Natural killer cell (primary cell): ENCODE measurements at regions not wholly inside any gene's neighbourhood (a gene's known extent, or its start where the extent isn't known, plus 50 kb on each side); places are given as distances from the start of the nearest gene placed in this dataset.

ENCODE experiments used
- ATAC-seq, 3 donors: fragments of 150-1000 bp in 2 of 3; fragments of 200-7000 bp in 1 of 3; cut with Tn5 transposase; 1 replicate in 1 of 3; 2 replicates in 2 of 3; pipeline ENCODE4 v1.10.0; 2021; ENCODE audit warnings: mild to moderate bottlenecking in 2 of 3, moderate library complexity in 2 of 3
- DNase-seq, 2 donors: peaks; one replicate each; pipeline versions ENCODE4 v3.0.0 to v3.0.0-alpha.2; 2013 to 2021; ENCODE audit warnings: mixed read lengths in 1 of 2
- H3K27ac ChIP-seq: one replicate; pipeline ENCODE4 v1.5.1; 2013; ENCODE audit warnings: mild to moderate bottlenecking, low read length
- H3K27me3 ChIP-seq: one replicate; pipeline ENCODE4 v1.6.1; 2013; ENCODE audit warnings: low read length; ENCODE audit not compliant: control insufficient read depth, insufficient read depth
- H3K36me3 ChIP-seq: one replicate; pipeline ENCODE4 v1.6.1; 2013; ENCODE audit warnings: low read length; ENCODE audit not compliant: control insufficient read depth, insufficient read depth
- H3K4me1 ChIP-seq: one replicate; pipeline ENCODE4 v1.6.1; 2013; ENCODE audit warnings: low read length; ENCODE audit not compliant: control insufficient read depth, insufficient read depth
- H3K4me3 ChIP-seq: one replicate; pipeline ENCODE4 v1.5.1; 2013; ENCODE audit warnings: low read length
- H3K9me3 ChIP-seq: one replicate; pipeline ENCODE4 v1.6.1; 2013; ENCODE audit warnings: low read length; ENCODE audit not compliant: control insufficient read depth, insufficient read depth
- H3K27ac Mint-ChIP-seq, 2 donors: one replicate each; pipeline ENCODE4 v1.8.0; 2022; ENCODE audit warnings: mild to moderate bottlenecking in 2 of 2, mixed read lengths in 2 of 2, moderate library complexity in 1 of 2
- H3K27me3 Mint-ChIP-seq, 2 donors: one replicate each; pipeline ENCODE4 v1.8.0; 2022; ENCODE audit warnings: low read depth in 2 of 2, mixed read lengths in 2 of 2
- H3K36me3 Mint-ChIP-seq: one replicate; pipeline ENCODE4 v1.8.0; 2022; ENCODE audit warnings: mixed read lengths
- H3K4me1 Mint-ChIP-seq, 2 donors: one replicate each; pipeline ENCODE4 v1.8.0; 2022; ENCODE audit warnings: mixed read lengths in 2 of 2
- H3K4me3 Mint-ChIP-seq: one replicate; pipeline ENCODE4 v1.8.0; 2022; ENCODE audit warnings: mild to moderate bottlenecking, moderate library complexity, mixed read lengths
- H3K9me3 Mint-ChIP-seq, 2 donors: one replicate each; pipeline ENCODE4 v1.8.0; 2022; ENCODE audit warnings: mixed read lengths in 2 of 2
- WGBS: methylation state at CpG from one replicate; pipeline ENCODE4 v1.1.7; 2013; ENCODE audit warnings: missing lambda C conversion rate; ENCODE audit not compliant: insufficient coverage; 5-methylcytosine and 5-hydroxymethylcytosine counted together
- intact Hi-C: fragments of 100-400 bp; cut with micrococcal nuclease; formaldehyde crosslinking; loops from one replicate; pipeline ENCODE4 v1.14.2; 2022
- TF ChIP-seq, protein P1 (sequence below): fragments of 200-600 bp; IDR thresholded peaks from one replicate; pipeline ENCODE4 v1.8.0; 2022; ENCODE audit warnings: antibody characterized with exemption

DNA sequence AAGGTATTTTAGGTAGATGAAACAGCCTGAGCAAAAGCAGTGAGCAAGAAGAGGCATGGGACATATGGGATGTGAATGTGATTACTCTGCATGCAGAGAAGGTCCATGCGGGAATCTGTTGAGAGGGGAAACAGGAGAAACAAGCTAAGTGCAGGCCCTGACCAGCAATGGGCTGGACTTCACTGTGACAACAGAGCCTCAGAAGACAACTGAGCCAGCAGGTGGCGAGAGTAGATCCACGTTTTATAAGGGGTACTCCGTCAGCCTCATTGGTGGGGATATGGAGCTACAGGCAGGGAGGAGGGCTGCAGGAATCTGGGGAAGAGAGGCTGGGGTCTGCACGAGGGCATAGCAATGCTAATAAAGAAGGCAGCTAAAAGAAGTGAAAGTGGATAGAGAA, 405.9 kb upstream of the LMCD1 start:
- Mint-ChIP-seq H3K27ac (no peak overlapping the region), H3K27me3 (peaks cover 0 to 4% of the 10 kb centered on the region in 2 donors), H3K36me3 (no peaks in the 10 kb centered on the region), H3K4me1 (no peaks in the 10 kb centered on the region), H3K4me3 (no peak overlapping the region), H3K9me3 (no peaks in the 10 kb centered on the region)
- DNase-seq, result no peak
- no peaks in the 10 kb centered on the region for H3K36me3 ChIP-seq
- H3K27ac ChIP-seq, result no peak overlapping the region
- TF ChIP-seq, protein P1, sequence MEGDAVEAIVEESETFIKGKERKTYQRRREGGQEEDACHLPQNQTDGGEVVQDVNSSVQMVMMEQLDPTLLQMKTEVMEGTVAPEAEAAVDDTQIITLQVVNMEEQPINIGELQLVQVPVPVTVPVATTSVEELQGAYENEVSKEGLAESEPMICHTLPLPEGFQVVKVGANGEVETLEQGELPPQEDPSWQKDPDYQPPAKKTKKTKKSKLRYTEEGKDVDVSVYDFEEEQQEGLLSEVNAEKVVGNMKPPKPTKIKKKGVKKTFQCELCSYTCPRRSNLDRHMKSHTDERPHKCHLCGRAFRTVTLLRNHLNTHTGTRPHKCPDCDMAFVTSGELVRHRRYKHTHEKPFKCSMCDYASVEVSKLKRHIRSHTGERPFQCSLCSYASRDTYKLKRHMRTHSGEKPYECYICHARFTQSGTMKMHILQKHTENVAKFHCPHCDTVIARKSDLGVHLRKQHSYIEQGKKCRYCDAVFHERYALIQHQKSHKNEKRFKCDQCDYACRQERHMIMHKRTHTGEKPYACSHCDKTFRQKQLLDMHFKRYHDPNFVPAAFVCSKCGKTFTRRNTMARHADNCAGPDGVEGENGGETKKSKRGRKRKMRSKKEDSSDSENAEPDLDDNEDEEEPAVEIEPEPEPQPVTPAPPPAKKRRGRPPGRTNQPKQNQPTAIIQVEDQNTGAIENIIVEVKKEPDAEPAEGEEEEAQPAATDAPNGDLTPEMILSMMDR, result no peak
- H3K4me3 ChIP-seq, result no peak overlapping the region
- no peak for ATAC-seq
- no peaks in the 10 kb centered on the region for H3K4me1 ChIP-seq
- 79% methylated on average over 5 of the region's 5 CpGs for WGBS
- H3K9me3 ChIP-seq, result no peaks in the 10 kb centered on the region
- no peaks in the 10 kb centered on the region for H3K27me3 ChIP-seq
- intact Hi-C loops, result no loop called here

DNA sequence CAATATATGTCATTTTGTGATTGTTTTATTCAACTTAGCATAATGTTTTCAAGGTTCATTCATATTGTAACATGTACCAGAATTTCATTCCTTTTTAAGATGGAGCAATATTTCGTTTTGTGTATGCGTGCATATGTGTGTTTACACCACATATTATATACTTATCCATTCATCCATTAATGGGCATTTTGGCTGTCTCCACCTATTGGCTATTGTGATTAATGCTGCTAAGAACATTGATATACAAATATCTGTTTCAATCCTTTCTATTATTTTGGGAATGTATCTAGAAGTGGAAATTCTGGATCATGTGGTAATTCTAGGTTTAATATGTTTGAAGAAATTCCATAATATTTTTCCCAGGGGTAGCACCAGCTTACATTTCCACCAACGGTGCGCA, 403.9 kb upstream of the LMCD1 start:
- H3K4me1 Mint-ChIP-seq, result no peaks in the 10 kb centered on the region
- intact Hi-C loops, result no loop called here
- H3K27ac Mint-ChIP-seq, result no peak overlapping the region
- DNase-seq (no peak), ATAC-seq (no peak)
- no peak overlapping the region for H3K4me3 Mint-ChIP-seq
- Histone ChIP-seq H3K27me3 (no peaks in the 10 kb centered on the region), H3K4me1 (no peaks in the 10 kb centered on the region), H3K36me3 (no peaks in the 10 kb centered on the region), H3K4me3 (no peak overlapping the region), H3K27ac (no peak overlapping the region), H3K9me3 (no peaks in the 10 kb centered on the region)
- H3K27me3 Mint-ChIP-seq, result peaks cover 0 to 4% of the 10 kb centered on the region in 2 donors
- H3K36me3 Mint-ChIP-seq, result no peaks in the 10 kb centered on the region
- TF ChIP-seq, protein P1, result no peak
- no peaks in the 10 kb centered on the region for H3K9me3 Mint-ChIP-seq
- WGBS, result no CpG with 5 or more reads among the region's 4 CpGs

DNA sequence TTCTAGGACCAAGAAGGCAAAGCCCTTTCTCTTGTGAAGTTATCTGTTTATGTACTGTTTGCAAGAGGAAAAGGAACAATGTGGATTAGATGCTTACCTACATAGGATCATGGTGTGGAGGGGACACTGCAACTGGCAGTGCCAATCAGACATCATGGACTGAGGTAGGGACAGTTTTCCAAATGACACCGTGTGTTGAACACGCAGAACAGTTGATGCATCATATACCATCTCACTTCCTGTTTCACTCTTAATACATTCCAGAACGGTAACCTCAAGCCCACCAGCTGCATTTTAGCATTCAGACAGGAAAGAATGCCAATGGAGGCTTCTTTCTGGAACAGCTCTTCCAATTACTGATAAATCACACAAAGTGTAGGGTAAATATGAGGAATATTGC, 397.7 kb upstream of the LMCD1 start:
- no peak overlapping the region for H3K4me3 Mint-ChIP-seq
- H3K9me3 ChIP-seq, result no peaks in the 10 kb centered on the region
- H3K27ac ChIP-seq, result no peak overlapping the region
- no peaks in the 10 kb centered on the region for H3K27me3 ChIP-seq
- intact Hi-C loops, result no loop called here
- H3K4me1 ChIP-seq, result no peaks in the 10 kb centered on the region
- no peaks in the 10 kb centered on the region for H3K4me1 Mint-ChIP-seq
- TF ChIP-seq, protein P1, result no peak
- no peaks in the 10 kb centered on the region for H3K36me3 ChIP-seq
- no peaks in the 10 kb centered on the region for H3K36me3 Mint-ChIP-seq
- H3K27me3 Mint-ChIP-seq, result peaks cover 0 to 6% of the 10 kb centered on the region in 2 donors
- WGBS, result 40% methylated on average over 3 of the region's 3 CpGs
- DNase-seq, result no peak
- H3K4me3 ChIP-seq, result no peak overlapping the region
- no peaks in the 10 kb centered on the region for H3K9me3 Mint-ChIP-seq
- no peak overlapping the region for H3K27ac Mint-ChIP-seq
- ATAC-seq, result no peak

DNA sequence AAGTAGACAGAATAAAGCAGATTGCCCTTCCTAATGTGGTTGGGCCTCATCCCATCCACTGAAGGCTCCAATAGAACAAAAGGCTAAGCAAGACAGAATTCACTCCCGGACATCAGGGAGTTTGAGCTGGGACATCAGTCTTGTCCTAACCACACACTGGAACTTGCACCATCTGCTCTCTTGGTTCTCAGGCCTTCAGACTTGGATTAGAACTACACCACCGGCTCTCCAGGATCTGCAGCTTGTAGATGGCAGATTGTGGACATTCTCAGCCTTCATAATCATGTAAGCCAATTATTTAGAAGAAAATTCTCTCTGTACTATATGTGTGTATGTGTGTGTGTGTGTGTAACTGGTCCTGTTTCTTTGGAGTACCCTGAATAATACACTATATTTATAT, 394.7 kb upstream of the LMCD1 start:
- intact Hi-C loops, result no loop called here
- Mint-ChIP-seq H3K36me3 (no peaks in the 10 kb centered on the region), H3K4me3 (no peak overlapping the region), H3K9me3 (no peaks in the 10 kb centered on the region), H3K4me1 (peaks cover 0 to 7% of the 10 kb centered on the region in 2 donors), H3K27ac (no peak overlapping the region), H3K27me3 (peaks cover 0 to 3% of the 10 kb centered on the region in 2 donors)
- TF ChIP-seq, protein P1, result no peak
- no peak for DNase-seq
- Histone ChIP-seq H3K27ac (no peak overlapping the region), H3K36me3 (no peaks in the 10 kb centered on the region), H3K4me1 (no peaks in the 10 kb centered on the region), H3K27me3 (no peaks in the 10 kb centered on the region), H3K4me3 (no peak overlapping the region), H3K9me3 (no peaks in the 10 kb centered on the region)
- ATAC-seq, result no peak
- 91% methylated on average over 2 of the region's 2 CpGs for WGBS
